K562 (cell line): ENCODE measurements at regions not wholly inside any gene's neighbourhood (a gene's known extent, or its start where the extent isn't known, plus 50 kb on each side); places are given as distances from the start of the nearest gene placed in this dataset.

Source experiments
- ATAC-seq: fragments of 200-7000 bp; cut with Tn5 transposase; 3 replicates; pipeline ENCODE4 v1.9.1; 2020; ENCODE audit warnings: moderate library complexity
- BruUV-seq: library from RNA; stranded (reverse); fragments of 400-500 nt; replicated peaks from 2 replicates; lab custom pipeline; 2021; lab: Mats Ljungman, UMichigan
- CTCF ChIA-PET: fragments of 300-600 bp; formaldehyde crosslinking; extraction: SDS; loops from one replicate; lab custom pipeline; 2021; ENCODE audit warnings: low intra/inter-chr PET ratio; lab: Yijun Ruan, JAX
- POLR2A ChIA-PET: fragments of 300-600, 350-650 bp; sonication (Branson Sonifier 250); formaldehyde crosslinking; extraction: SDS; loops from one replicate; lab custom pipeline; 2021; ENCODE audit warnings: antibody characterized with exemption, inconsistent platforms; lab: Yijun Ruan, JAX
- DNase-seq, 4 experiments: peaks; one replicate each; pipeline versions ENCODE4 v3.0.0 to v3.0.0-alpha.2; 2011 to 2018; ENCODE audit warnings: low spot score in 3 of 4, mixed read lengths in 3 of 4; ENCODE audit errors: extremely low read depth in 1 of 4
- FAIRE-seq: peaks from 2 replicates; lab custom pipeline; 2011; peaks lifted over from hg19 to GRCh38; lab: Jason Lieb, UNC
- H2AFZ ChIP-seq: 2 replicates; pipeline ENCODE4 v1.6.0; 2011; ENCODE audit warnings: low read depth, low read length, control low read depth, inconsistent platforms
- H3K27ac ChIP-seq: fragments of 200-600 bp; 3 replicates; pipeline ENCODE4 v1.8.0; 2011; ENCODE audit warnings: low read depth, mild to moderate bottlenecking, control low read depth, inconsistent platforms, low read length, moderate library complexity, mixed read lengths; ENCODE audit errors: extremely low read depth
- H3K27me3 ChIP-seq, 2 experiments: fragments of 300-600 bp in 1 of 2; 2 replicates in 1 of 2; 3 replicates in 1 of 2; pipeline versions ENCODE4 v1.6.0 to v1.8.0; 2011; ENCODE audit warnings: inconsistent platforms in 2 of 2, low read length in 2 of 2, mild to moderate bottlenecking in 1 of 2, mixed read lengths in 1 of 2, moderate library complexity in 1 of 2; ENCODE audit not compliant: control insufficient read depth in 2 of 2, insufficient read depth in 2 of 2
- H3K36me3 ChIP-seq: fragments of 300-600 bp; 3 replicates; pipeline ENCODE4 v1.8.0; 2011; ENCODE audit warnings: mild to moderate bottlenecking, low read length, inconsistent platforms; ENCODE audit not compliant: control insufficient read depth, insufficient read depth
- H3K4me1 ChIP-seq, 2 experiments: fragments of 200-600 bp in 1 of 2; replicated peaks in 1 of 2; 2 replicates in 1 of 2; 3 replicates in 1 of 2; pipeline versions ENCODE4 v1.5.1 to v1.8.0; 2011; ENCODE audit warnings: inconsistent platforms in 2 of 2, low read length in 2 of 2, mild to moderate bottlenecking in 1 of 2, mixed read lengths in 1 of 2, moderate library complexity in 1 of 2; ENCODE audit not compliant: control insufficient read depth in 2 of 2, insufficient read depth in 2 of 2
- H3K4me2 ChIP-seq: 2 replicates; pipeline ENCODE4 v1.6.1; 2011; ENCODE audit warnings: low read length, control low read depth, inconsistent platforms, mixed read lengths; ENCODE audit not compliant: insufficient read depth
- H3K4me3 ChIP-seq: fragments of 200-600 bp; sonication (generic), shearing (Covaris generic); 2 replicates; pipeline ENCODE4 v1.5.1; 2016; ENCODE audit warnings: control low read depth, inconsistent platforms
- H3K79me2 ChIP-seq: fragments of 200-600 bp; 3 replicates; pipeline ENCODE4 v1.8.0; 2011; ENCODE audit warnings: low read length, inconsistent platforms; ENCODE audit not compliant: control insufficient read depth, insufficient read depth
- H3K9ac ChIP-seq, 2 experiments: 2 replicates each; pipeline versions ENCODE4 v1.6.0 to v1.6.1; 2011; ENCODE audit warnings: low read depth in 2 of 2, low read length in 2 of 2, control low read depth in 1 of 2, inconsistent platforms in 1 of 2, mild to moderate bottlenecking in 1 of 2, mixed read lengths in 1 of 2; ENCODE audit not compliant: insufficient read depth in 1 of 2
- H3K9me1 ChIP-seq: one replicate; pipeline ENCODE4 v1.6.0; 2011; ENCODE audit warnings: inconsistent platforms, mild to moderate bottlenecking, low read length, moderate library complexity; ENCODE audit not compliant: control insufficient read depth, insufficient read depth
- H3K9me3 ChIP-seq: replicated peaks from 2 replicates; pipeline ENCODE4 v1.5.1; 2011; ENCODE audit warnings: low read depth, low read length, inconsistent platforms; ENCODE audit not compliant: control insufficient read depth, insufficient read depth
- H4K20me1 ChIP-seq: replicated peaks from 2 replicates; pipeline ENCODE4 v1.6.1; 2011; ENCODE audit warnings: low read length, inconsistent platforms, mixed read lengths; ENCODE audit not compliant: control insufficient read depth, insufficient read depth
- CC2D1A ChIP-seq: fragments of 450-650 bp; IDR thresholded peaks from 2 replicates; pipeline ENCODE4 v1.6.1; 2017; ENCODE audit warnings: mild to moderate bottlenecking
- JUND ChIP-seq, 2 experiments: IDR thresholded peaks; 2 replicates in 1 of 2; 3 replicates in 1 of 2; pipeline ENCODE4 v1.6.1; 2011; ENCODE audit warnings: borderline replicate concordance in 2 of 2, low read depth in 2 of 2, low read length in 2 of 2, improper control_type of control experiment in 1 of 2, missing biosample characterization in 1 of 2, missing genetic modification characterization in 1 of 2, missing genetic modification reagents in 1 of 2
- NEUROD1 ChIP-seq: fragments of 150-350 bp; IDR thresholded peaks from 2 replicates; pipeline ENCODE4 v1.6.1; 2014; ENCODE audit warnings: borderline replicate concordance, low read length, low read depth; ENCODE audit not compliant: partially characterized antibody
- NFE2 ChIP-seq: IDR thresholded peaks from 2 replicates; pipeline ENCODE4 v1.6.1; 2014; ENCODE audit warnings: antibody characterized with exemption, low read depth
- NUFIP1 ChIP-seq: fragments of 450-650 bp; IDR thresholded peaks from 2 replicates; pipeline ENCODE4 v1.6.1; 2018; ENCODE audit not compliant: partially characterized antibody
- PHTF2 ChIP-seq: fragments of 250-450 bp; sonication (Bioruptor Pico); IDR thresholded peaks from 2 replicates; pipeline ENCODE4 v1.5.0; 2021; ENCODE audit warnings: mild to moderate bottlenecking
- POU5F1 ChIP-seq: fragments of 150-350 bp; IDR thresholded peaks from 2 replicates; pipeline ENCODE4 v1.6.1; 2014; ENCODE audit warnings: borderline replicate concordance, low read length, low read depth, mild to moderate bottlenecking; ENCODE audit not compliant: partially characterized antibody
- SIN3B ChIP-seq: fragments of 450-650 bp; IDR thresholded peaks from 2 replicates; pipeline ENCODE4 v1.6.1; 2017; ENCODE audit warnings: low read depth, mild to moderate bottlenecking, moderate library complexity
- TEAD2 ChIP-seq: fragments of 450-650 bp; IDR thresholded peaks from 2 replicates; pipeline ENCODE4 v1.6.1; 2016; ENCODE audit warnings: missing genetic modification characterization, control low read depth, missing compliant biosample characterization
- THRAP3 ChIP-seq: fragments of 450-650 bp; IDR thresholded peaks from 2 replicates; pipeline ENCODE4 v1.6.1; 2016; ENCODE audit warnings: mild to moderate bottlenecking, inconsistent platforms, borderline replicate concordance
- WHSC1 ChIP-seq: IDR thresholded peaks from one replicate; pipeline ENCODE4 v1.6.1; 2012; ENCODE audit warnings: low read length, control low read depth, inconsistent platforms
- ZNF274 ChIP-seq: IDR thresholded peaks from 2 replicates; pipeline ENCODE4 v1.6.1; 2011; ENCODE audit warnings: low read depth, mild to moderate bottlenecking, low read length, moderate library complexity, borderline replicate concordance
- ZNF408 ChIP-seq: fragments of 250-450 bp; sonication (Bioruptor Pico); IDR thresholded peaks from 2 replicates; pipeline ENCODE4 v1.4.0; 2020; ENCODE audit warnings: low read depth, mild to moderate bottlenecking, moderate library complexity
- ZNF696 ChIP-seq: fragments of 250-450 bp; sonication (Bioruptor Pico); conservative IDR thresholded peaks from 2 replicates; pipeline ENCODE4 v1.4.0; 2020; ENCODE audit warnings: mild to moderate bottlenecking, moderate library complexity
- WGBS: fragments of 100-300 bp; shearing (Covaris generic); methylation state at CpG from one replicate; pipeline ENCODE4 v1.1.6; 2016; ENCODE audit warnings: low coverage, mixed read lengths; ENCODE audit not compliant: insufficient coverage; ENCODE audit errors: missing lambda C conversion rate; 5-methylcytosine and 5-hydroxymethylcytosine counted together
- in situ Hi-C: fragments of 300-500 bp; cut with MboI; formaldehyde crosslinking; loops from 4 replicates; pipeline ENCODE4 v1.15.0; 2018; ENCODE audit warnings: inconsistent platforms, mixed read lengths
- intact Hi-C: fragments of 100-400 bp; cut with micrococcal nuclease; formaldehyde crosslinking; loops from 2 replicates; pipeline ENCODE4 v1.14.2; 2022
- TF ChIP-seq, protein P1 (sequence below), 2 experiments: fragments of 450-650 bp; conservative IDR thresholded peaks; 2 replicates each; pipeline ENCODE4 v1.6.1; 2017; ENCODE audit warnings: mild to moderate bottlenecking in 2 of 2, moderate library complexity in 2 of 2

DNA sequence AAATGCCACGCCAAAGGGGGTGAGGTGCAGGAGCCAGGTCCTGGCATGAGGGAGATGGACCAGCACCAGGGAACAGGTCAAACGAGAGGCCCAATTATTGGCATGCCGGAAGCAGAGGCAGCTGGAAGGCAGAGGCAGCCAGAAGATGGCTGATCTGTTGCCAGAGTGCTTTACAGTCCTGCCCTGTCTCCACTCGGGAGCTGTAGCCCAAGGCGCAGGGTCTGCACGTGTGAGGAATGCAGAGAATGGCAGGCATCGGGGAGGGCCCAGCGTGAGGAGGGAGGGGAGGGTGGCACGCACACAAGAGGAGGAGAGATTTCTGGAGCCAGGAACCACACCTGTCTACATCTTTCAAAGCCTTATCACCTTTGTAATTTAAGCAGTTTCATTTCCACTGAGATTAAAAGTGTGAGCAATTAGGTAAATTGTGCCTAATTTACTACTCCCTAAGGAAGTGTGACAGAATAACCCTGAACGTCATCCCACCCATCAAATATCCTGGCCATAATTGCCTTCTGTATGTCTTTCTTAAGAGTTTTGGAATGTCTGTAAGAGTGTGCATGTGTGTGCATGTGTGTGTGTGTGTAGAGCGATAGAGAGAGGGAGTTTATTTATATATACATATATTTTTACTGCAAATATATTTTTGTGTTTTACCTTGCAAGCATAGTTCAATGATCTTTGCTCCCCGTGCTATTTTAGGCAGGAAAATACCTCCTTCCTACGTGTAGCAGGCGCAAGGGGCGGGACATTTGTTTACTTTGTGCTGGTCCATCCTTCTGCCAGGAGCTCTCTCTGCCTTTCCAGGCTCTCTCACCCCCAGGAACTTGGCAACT, 125.5 kb upstream of the SERBP1 start (continued):
- no peak for TF ChIP-seq PHTF2
- TF ChIP-seq THRAP3, result no peak
- TF ChIP-seq, protein P1, sequence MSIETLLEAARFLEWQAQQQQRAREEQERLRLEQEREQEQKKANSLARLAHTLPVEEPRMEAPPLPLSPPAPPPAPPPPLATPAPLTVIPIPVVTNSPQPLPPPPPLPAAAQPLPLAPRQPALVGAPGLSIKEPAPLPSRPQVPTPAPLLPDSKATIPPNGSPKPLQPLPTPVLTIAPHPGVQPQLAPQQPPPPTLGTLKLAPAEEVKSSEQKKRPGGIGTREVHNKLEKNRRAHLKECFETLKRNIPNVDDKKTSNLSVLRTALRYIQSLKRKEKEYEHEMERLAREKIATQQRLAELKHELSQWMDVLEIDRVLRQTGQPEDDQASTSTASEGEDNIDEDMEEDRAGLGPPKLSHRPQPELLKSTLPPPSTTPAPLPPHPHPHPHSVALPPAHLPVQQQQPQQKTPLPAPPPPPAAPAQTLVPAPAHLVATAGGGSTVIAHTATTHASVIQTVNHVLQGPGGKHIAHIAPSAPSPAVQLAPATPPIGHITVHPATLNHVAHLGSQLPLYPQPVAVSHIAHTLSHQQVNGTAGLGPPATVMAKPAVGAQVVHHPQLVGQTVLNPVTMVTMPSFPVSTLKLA (conservative IDR thresholded peaks at IDR 0.05), result no peak
- TF ChIP-seq ZNF408, result no peak

DNA sequence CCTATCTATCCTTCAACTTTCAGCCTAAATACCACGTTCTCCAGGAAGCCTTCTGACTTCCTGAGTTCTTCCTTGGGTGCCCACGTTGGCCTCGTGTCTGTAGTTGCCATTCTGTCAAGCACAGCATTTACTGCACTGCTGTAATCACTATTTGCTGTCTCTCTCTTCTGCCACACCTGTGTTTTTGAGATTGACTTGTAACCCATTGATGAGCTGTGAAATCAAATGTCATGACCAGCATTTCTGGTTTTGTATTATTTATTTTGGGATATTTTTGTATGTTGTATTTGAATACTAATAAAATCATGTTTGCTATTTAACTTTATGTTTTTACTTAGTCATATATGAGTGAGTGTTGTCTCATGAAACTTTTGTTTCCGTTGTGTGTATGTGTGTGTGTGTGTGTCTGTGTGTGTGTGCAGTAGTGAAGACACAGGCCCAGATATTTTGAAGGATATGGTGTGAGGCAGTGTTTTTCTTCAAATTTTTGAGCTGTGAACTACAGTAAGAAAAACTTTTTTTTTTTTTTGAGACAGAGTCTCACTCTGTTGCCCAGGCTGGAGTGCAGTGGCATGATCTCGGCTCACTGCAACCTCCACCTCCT, 126.2 kb upstream of the SERBP1 start:
- H3K79me2 ChIP-seq, result no peaks in the 10 kb centered on the region
- DNase-seq (no peak), FAIRE-seq (no peak), ATAC-seq (no peak)
- no peak overlapping the region for H3K4me3 ChIP-seq
- H3K9me1 ChIP-seq, result no peaks in the 10 kb centered on the region
- H3K27ac ChIP-seq, result no peak overlapping the region
- intact Hi-C loops, result no loop called here
- H3K9ac ChIP-seq, result no peak overlapping the region
- TF ChIP-seq NFE2, result no peak
- TF ChIP-seq SIN3B, result no peak
- TF ChIP-seq ZNF274, result no peak
- no peak for TF ChIP-seq NUFIP1
- no peak for TF ChIP-seq ZNF696 (CRISPR knock-in tag)
- TF ChIP-seq JUND (IDR thresholded peaks at IDR 0.05; ENCODE audit: borderline replicate concordance, low read depth, low read length), result no peak
- no peak for TF ChIP-seq JUND (tag; IDR thresholded peaks at IDR 0.05; ENCODE audit: borderline replicate concordance, low read depth, low read length)
- TF ChIP-seq POU5F1, result no peak
- TF ChIP-seq NEUROD1, result no peak
- no peak for TF ChIP-seq TEAD2 (tag)
- TF ChIP-seq CC2D1A, result no peak
- TF ChIP-seq WHSC1, result no peak
- in situ Hi-C loops, result no loop called here
- no peaks in the 10 kb centered on the region for H4K20me1 ChIP-seq
- ChIA-PET POLR2A (interaction anchor here (0.8 to 1.6 kb wide), 6 partner anchors 17 to 138 kb away, joined by 3 to 5 read pairs (median 4); no protein-coding TSS in a partner anchor), CTCF (interaction anchor here (0.9 kb wide), 1 partner anchor 21 kb away, joined by 3 read pairs; no protein-coding TSS in a partner anchor)
- 49% methylated on average over 4 of the region's 5 CpGs for WGBS
- H3K36me3 ChIP-seq, result no peaks in the 10 kb centered on the region
- no peaks in the 10 kb centered on the region for H3K27me3 ChIP-seq
- BruUV-seq, result no TSS peak
- H3K4me1 ChIP-seq, result peaks cover 22 to 26% of the 10 kb centered on the region in 2 experiments; a peak in 4 of 5 replicates
- H2AFZ ChIP-seq, result peak overlapping the region; percentile 47; the same call in 1 of the 2 replicates
- no peaks in the 10 kb centered on the region for H3K9me3 ChIP-seq
- no peak overlapping the region for H3K4me2 ChIP-seq
